ENCODE measurements at regions not wholly inside any gene's neighbourhood (a gene's known extent, or its start where the extent isn't known, plus 50 kb on each side); places are given as distances from the start of the nearest gene placed in this dataset.
A peak's percentile ranks its signal among the peaks of the same experiment; 100 is the strongest.

DNA sequence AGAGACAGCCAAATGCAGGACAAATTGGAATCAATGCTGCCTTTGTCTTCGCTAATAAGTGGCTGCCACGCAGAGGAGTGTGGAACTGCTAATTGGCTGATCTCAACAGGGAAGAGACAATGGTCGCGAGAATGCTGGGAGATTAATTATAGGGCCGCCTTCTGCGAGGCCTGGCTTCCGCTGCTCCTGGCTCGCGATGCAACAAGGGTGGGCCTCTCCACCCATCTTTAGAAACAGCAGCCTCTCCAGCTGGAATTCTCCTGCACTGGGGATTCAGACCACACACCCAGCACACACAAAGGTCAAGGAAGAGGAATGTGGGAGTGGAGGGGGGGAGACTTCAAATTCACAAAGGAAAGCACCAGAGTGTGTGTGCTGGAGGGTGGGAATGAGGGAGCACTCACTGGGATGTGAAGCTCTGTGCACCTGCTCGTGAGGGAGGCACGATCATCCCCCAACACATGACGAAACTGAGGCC is 200.7 kb upstream of the GRIK3 start:
- intact Hi-C loops (cut with DNase I; ENCODE audit: low total_unique reads): no loop called here
- Histone ChIP-seq H3K4me3 (no peak overlapping the region), H3K27ac (no peak overlapping the region), H3K9me3 (peaks cover 0 to 9% (median 6%) of the 10 kb centered on the region in 4 donors), H3K27me3 (peaks cover 0 to 45% (median 0%) of the 10 kb centered on the region in 3 donors), H3K4me1 (no peaks in the 10 kb centered on the region), H3K36me3 (no peaks in the 10 kb centered on the region)
- TF ChIP-seq, protein P1, sequence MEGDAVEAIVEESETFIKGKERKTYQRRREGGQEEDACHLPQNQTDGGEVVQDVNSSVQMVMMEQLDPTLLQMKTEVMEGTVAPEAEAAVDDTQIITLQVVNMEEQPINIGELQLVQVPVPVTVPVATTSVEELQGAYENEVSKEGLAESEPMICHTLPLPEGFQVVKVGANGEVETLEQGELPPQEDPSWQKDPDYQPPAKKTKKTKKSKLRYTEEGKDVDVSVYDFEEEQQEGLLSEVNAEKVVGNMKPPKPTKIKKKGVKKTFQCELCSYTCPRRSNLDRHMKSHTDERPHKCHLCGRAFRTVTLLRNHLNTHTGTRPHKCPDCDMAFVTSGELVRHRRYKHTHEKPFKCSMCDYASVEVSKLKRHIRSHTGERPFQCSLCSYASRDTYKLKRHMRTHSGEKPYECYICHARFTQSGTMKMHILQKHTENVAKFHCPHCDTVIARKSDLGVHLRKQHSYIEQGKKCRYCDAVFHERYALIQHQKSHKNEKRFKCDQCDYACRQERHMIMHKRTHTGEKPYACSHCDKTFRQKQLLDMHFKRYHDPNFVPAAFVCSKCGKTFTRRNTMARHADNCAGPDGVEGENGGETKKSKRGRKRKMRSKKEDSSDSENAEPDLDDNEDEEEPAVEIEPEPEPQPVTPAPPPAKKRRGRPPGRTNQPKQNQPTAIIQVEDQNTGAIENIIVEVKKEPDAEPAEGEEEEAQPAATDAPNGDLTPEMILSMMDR (IDR thresholded peaks at IDR 0.05): no peak
- TF ChIP-seq EP300 (IDR thresholded peaks at IDR 0.05): no peak
- no peak for TF ChIP-seq POLR2AphosphoS5 (IDR thresholded peaks at IDR 0.05)
- no peak for TF ChIP-seq POLR2A (IDR thresholded peaks at IDR 0.05)
- DNase-seq: peak in 1 of 2 donors; percentile 23
- WGBS, 5 donors: 13 to 19% (median 17%) methylated on average over 12 of the region's 12 CpGs

DNA sequence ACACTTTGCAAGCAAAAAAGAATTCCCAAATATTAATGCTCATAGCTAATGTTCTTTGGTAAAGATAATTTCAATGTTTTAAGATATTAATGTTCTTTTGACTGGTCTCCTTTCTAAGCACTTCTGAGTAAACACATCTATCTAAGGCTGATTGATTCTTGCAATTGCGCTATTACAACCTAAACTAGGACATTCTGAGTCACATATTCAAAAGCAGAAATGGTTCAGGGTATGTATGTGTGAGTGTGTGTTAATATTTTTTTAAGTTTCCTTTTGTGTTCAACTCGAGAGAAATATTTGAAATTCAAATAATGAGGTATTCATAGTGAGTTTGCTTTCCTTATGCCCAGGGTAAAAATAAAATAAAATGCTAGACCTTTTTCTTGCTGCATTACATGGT is 203.6 kb upstream of the GRIK3 start:
- DNase-seq: no peak
- WGBS, 5 donors: 27 to 40% (median 35%) methylated on average over 2 of the region's 2 CpGs
- Histone ChIP-seq H3K27ac (no peak overlapping the region), H3K36me3 (no peaks in the 10 kb centered on the region), H3K4me3 (no peak overlapping the region), H3K4me1 (no peaks in the 10 kb centered on the region), H3K9me3 (no peaks in the 10 kb centered on the region), H3K27me3 (peaks cover 0 to 55% (median 19%) of the 10 kb centered on the region in 3 donors)
- intact Hi-C loops (cut with DNase I; ENCODE audit: low total_unique reads): no loop called here
- TF ChIP-seq EP300 (IDR thresholded peaks at IDR 0.05) (no peak), POLR2AphosphoS5 (IDR thresholded peaks at IDR 0.05) (no peak)
- TF ChIP-seq, protein P1 (IDR thresholded peaks at IDR 0.05): no peak

DNA sequence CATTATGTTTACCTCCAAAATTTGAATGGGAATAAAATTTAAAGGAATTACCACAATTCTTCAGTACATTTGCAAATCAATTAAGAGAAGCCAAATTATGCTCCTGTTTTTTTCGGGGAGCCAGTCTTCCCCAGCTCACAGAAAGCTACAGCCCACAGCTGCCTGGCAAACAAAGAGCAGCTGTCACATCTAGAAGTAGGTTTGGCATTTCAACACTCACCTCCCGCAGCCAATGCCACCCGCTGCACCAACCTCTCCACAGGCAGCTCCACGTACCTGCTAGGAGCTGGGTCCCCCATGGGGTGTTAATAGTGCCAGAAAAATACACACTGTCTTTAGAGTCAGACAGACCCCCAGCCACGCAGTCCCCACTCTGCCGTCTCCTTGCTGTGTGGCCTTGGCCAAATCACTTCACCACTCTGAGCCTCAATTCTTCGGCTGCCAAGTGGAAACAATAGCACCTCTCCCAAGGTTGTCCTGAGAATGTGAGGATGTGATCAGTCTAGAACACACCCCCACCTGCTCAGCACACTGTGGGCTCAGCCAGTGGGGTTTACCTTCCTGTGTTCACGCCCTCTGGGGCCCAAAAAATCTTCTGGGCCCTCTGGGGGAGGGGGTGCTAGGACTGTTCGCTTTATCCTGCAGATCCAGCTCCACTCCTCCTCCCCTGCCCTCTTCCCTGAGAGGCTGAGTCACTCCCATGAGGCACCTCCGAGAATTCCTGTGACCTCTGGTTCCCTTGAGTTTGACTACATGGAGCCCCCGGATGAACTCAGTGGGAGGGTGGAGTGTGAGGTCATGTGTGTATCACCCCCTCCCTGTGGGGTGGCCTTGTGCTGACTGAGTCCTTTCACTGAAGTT is 204.3 kb upstream of the GRIK3 start:
- Histone ChIP-seq H3K36me3 (no peaks in the 10 kb centered on the region), H3K9me3 (no peaks in the 10 kb centered on the region), H3K27me3 (peaks cover 0 to 51% (median 19%) of the 10 kb centered on the region in 3 donors), H3K4me3 (no peak overlapping the region), H3K4me1 (no peaks in the 10 kb centered on the region), H3K27ac (no peak overlapping the region)
- TF ChIP-seq EP300 (IDR thresholded peaks at IDR 0.05): no peak
- TF ChIP-seq, protein P1 (IDR thresholded peaks at IDR 0.05): no peak
- 41 to 58% (median 54%) methylated on average over 11 of the region's 11 CpGs for WGBS, 5 donors
- intact Hi-C loops (cut with DNase I; ENCODE audit: low total_unique reads): no loop called here
- no peak for DNase-seq

DNA sequence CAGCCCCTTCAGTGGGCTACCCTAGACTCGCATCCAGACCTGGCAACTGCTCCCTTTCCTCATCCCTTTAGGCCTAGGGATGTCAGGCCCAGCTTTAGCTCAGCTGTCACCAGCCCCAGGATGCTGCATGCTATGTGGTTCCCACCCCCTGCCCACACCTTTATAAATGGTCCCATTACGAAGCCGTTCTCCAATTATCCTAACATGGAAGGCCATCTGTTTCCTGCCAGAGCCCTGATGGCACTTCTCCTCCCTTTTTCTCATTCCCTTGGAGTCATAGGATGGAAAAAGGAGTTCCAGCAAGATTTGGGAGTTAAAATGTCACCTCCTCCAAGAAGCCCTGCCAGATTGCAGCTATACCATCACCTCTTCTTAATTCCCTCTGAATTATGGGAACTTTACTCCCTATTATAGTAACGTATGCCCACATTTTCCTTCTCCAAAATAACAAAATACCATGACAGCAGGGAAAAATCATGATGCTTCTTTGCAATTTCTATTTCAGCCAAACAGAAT is 205.0 kb upstream of the GRIK3 start:
- Histone ChIP-seq H3K27ac (no peak overlapping the region), H3K4me1 (no peaks in the 10 kb centered on the region), H3K27me3 (peaks cover 0 to 45% (median 19%) of the 10 kb centered on the region in 3 donors), H3K9me3 (no peaks in the 10 kb centered on the region), H3K4me3 (no peak overlapping the region), H3K36me3 (no peaks in the 10 kb centered on the region)
- TF ChIP-seq, protein P1 (IDR thresholded peaks at IDR 0.05): no peak
- TF ChIP-seq POLR2AphosphoS5 (IDR thresholded peaks at IDR 0.05) (no peak), EP300 (IDR thresholded peaks at IDR 0.05) (no peak), POLR2A (IDR thresholded peaks at IDR 0.05) (no peak)
- WGBS, 5 donors: 51 to 69% (median 58%) methylated on average over 4 of the region's 4 CpGs
- intact Hi-C loops (cut with DNase I; ENCODE audit: low total_unique reads): no loop called here
- DNase-seq: no peak
